Large intestine (tissue), 3 donors: ENCODE measurements at regions not wholly inside any gene's neighbourhood (a gene's known extent, or its start where the extent isn't known, plus 50 kb on each side); places are given as distances from the start of the nearest gene placed in this dataset.
"Not testable (repeated sequence)": the region's sequence is repeated elsewhere in the genome, so short reads cannot be mapped to it uniquely, and the experiment has no call there.

Experiments used
- DNase-seq, 2 donors: peaks; one replicate each; pipeline versions ENCODE4 v3.0.0 to v3.0.0-alpha.2; 2013
- H3K27ac ChIP-seq: one replicate; pipeline ENCODE4 v1.5.1; 2013; ENCODE audit warnings: low read length
- H3K27me3 ChIP-seq: 2 replicates; pipeline ENCODE4 v1.6.1; 2013; ENCODE audit warnings: low read length; ENCODE audit not compliant: control insufficient read depth, insufficient read depth
- H3K36me3 ChIP-seq: 2 replicates; pipeline ENCODE4 v1.6.1; 2013; ENCODE audit warnings: low read length; ENCODE audit not compliant: control insufficient read depth, insufficient read depth
- H3K4me1 ChIP-seq: one replicate; pipeline ENCODE4 v1.6.1; 2013; ENCODE audit warnings: low read length; ENCODE audit not compliant: control insufficient read depth, insufficient read depth
- H3K4me3 ChIP-seq: one replicate; pipeline ENCODE4 v1.5.1; 2013; ENCODE audit warnings: low read length
- H3K9me3 ChIP-seq: one replicate; pipeline ENCODE4 v1.6.1; 2013; ENCODE audit warnings: mild to moderate bottlenecking, low read depth, low read length, moderate library complexity; ENCODE audit not compliant: control insufficient read depth
- WGBS: methylation state at CpG from one replicate; pipeline ENCODE4 v1.1.5; 2013; ENCODE audit warnings: low lambda C conversion rate; ENCODE audit not compliant: insufficient coverage; 5-methylcytosine and 5-hydroxymethylcytosine counted together

GRCh38 chrX:26789751-26790150 is 573.8 kb downstream of the MAGEB5 start:
- no peaks in the 10 kb centered on the region for H3K36me3 ChIP-seq
- DNase-seq = no peak
- no peaks in the 10 kb centered on the region for H3K27me3 ChIP-seq
- no peaks in the 10 kb centered on the region for H3K4me1 ChIP-seq
- H3K9me3 ChIP-seq = no peaks in the 10 kb centered on the region
- H3K4me3 ChIP-seq = no peak overlapping the region
- no peak overlapping the region for H3K27ac ChIP-seq

- no peaks in the 10 kb centered on the region for H3K27me3 ChIP-seq
- DNase-seq = no peak
- no peaks in the 10 kb centered on the region for H3K9me3 ChIP-seq
- WGBS = no CpG with 5 or more reads among the region's 1 CpG
- no peaks in the 10 kb centered on the region for H3K36me3 ChIP-seq
- H3K4me1 ChIP-seq = no peaks in the 10 kb centered on the region
- H3K27ac ChIP-seq = no peak overlapping the region
- no peak overlapping the region for H3K4me3 ChIP-seq
Measured at GRCh38 chrX:26788402-26788998, 572.5 kb downstream of the MAGEB5 start.

- DNase-seq = peak in 1 of 2 donors; percentile 1
- H3K4me3 ChIP-seq = no peak overlapping the region
- WGBS = no CpG with 5 or more reads among the region's 10 CpGs
Measured at GRCh38 chrX:26783512-26784225, 567.7 kb downstream of the MAGEB5 start.

GRCh38 chrX:26778320-26778888 is 562.4 kb downstream of the MAGEB5 start:
- Histone ChIP-seq H3K4me1 (no peaks in the 10 kb centered on the region), H3K27me3 (no peaks in the 10 kb centered on the region), H3K27ac (no peak overlapping the region), H3K36me3 (no peaks in the 10 kb centered on the region), H3K9me3 (no peaks in the 10 kb centered on the region), H3K4me3 (no peak overlapping the region)
- no peak for DNase-seq
- no CpG with 5 or more reads among the region's 3 CpGs for WGBS

More at GRCh38 chrX:26783512-26784225, 567.7 kb downstream of the MAGEB5 start:
- H3K27ac ChIP-seq = no peak overlapping the region
- no peaks in the 10 kb centered on the region for H3K36me3 ChIP-seq
- no peaks in the 10 kb centered on the region for H3K27me3 ChIP-seq
- no peaks in the 10 kb centered on the region for H3K9me3 ChIP-seq
- H3K4me1 ChIP-seq = no peaks in the 10 kb centered on the region

- no peak overlapping the region for H3K27ac ChIP-seq
- WGBS = no CpG with 5 or more reads among the region's 2 CpGs
- no peaks in the 10 kb centered on the region for H3K9me3 ChIP-seq
- H3K27me3 ChIP-seq = no peaks in the 10 kb centered on the region
- no peak overlapping the region for H3K4me3 ChIP-seq
- no peaks in the 10 kb centered on the region for H3K36me3 ChIP-seq
- no peaks in the 10 kb centered on the region for H3K4me1 ChIP-seq
- DNase-seq = no peak
Measured at GRCh38 chrX:26762253-26762652, 546.3 kb downstream of the MAGEB5 start.

- not testable (repeated sequence) for H3K4me3 ChIP-seq, H3K9me3 ChIP-seq, H3K27me3 ChIP-seq, DNase-seq, H3K4me1 ChIP-seq, H3K36me3 ChIP-seq, H3K27ac ChIP-seq
- WGBS = no CpG with 5 or more reads among the region's 13 CpGs
Measured at GRCh38 chrX:26755760-26756159, 539.8 kb downstream of the MAGEB5 start.

DNA sequence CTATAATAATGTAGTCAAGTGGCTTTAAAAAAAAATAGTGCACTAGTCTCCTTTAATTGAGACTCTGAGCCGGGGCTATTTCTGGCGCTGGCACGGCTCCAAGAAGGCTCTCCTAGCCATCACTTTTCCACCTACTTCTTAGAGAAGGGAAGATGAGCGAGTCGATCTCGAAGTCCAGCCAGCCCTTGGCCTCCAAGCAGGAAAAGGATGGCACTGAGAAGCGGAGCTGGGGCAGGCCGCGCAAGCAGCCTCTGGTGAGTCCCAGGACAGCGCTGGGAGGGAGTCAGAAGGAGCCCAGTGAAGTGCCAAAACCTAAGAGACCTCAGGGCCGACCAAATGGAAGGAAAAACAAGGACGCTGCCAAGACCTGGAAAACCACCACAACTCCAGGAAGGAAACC is 531.9 kb downstream of the MAGEB5 start:
- Histone ChIP-seq H3K4me1 (no peaks in the 10 kb centered on the region), H3K27ac (no peak overlapping the region)

DNA sequence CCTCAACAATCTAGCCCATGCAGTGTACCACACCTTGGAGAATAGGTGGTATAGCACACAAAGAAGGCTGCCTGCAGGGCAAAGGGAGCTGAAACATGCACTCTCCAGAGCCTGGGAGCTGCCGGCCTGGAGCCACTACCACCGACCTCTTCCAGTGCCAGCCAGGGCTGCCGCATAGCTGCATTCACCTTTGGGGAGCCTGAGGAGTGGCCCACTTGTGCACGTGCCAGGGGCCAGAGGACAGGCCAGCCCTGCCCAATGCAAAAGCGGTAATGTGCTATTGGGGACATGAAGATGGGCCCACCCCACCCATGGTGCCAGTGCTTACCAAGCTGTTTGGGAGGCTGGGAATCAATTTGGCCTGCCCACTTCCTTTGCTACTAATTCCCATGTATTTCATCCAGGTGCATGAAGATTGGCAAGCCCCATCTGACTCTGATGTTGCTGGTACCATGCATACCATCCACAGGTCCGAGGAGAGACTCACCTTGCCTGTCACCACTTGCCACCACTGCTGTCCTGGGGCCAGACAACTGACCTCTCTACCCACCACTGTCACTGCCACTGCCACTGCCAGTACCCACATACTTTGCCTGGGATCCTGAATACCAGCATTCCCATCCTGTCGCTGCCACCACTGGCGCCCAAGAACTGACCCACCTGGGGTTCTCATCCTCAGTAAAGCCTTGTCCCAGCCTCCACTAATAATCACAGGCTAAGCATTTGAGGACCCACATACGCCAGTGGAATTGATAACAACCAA is 506.9 kb downstream of the MAGEB5 start:
- no peaks in the 10 kb centered on the region for H3K9me3 ChIP-seq
- no peaks in the 10 kb centered on the region for H3K27me3 ChIP-seq
- DNase-seq = peak in 1 of 2 donors; percentile 2
- no CpG with 5 or more reads among the region's 9 CpGs for WGBS
- no peaks in the 10 kb centered on the region for H3K4me1 ChIP-seq
- H3K27ac ChIP-seq = no peak overlapping the region
- H3K36me3 ChIP-seq = no peaks in the 10 kb centered on the region
- no peak overlapping the region for H3K4me3 ChIP-seq

More for the DNA sequence above, 531.9 kb downstream of the MAGEB5 start:
- DNase-seq = no peak
- no peak overlapping the region for H3K4me3 ChIP-seq
- no peaks in the 10 kb centered on the region for H3K27me3 ChIP-seq
- H3K36me3 ChIP-seq = no peaks in the 10 kb centered on the region
- WGBS = no CpG with 5 or more reads among the region's 12 CpGs
- H3K9me3 ChIP-seq = no peaks in the 10 kb centered on the region

- Histone ChIP-seq H3K9me3 (no peaks in the 10 kb centered on the region), H3K27ac (no peak overlapping the region), H3K36me3 (no peaks in the 10 kb centered on the region), H3K27me3 (no peaks in the 10 kb centered on the region), H3K4me1 (no peaks in the 10 kb centered on the region), H3K4me3 (no peak overlapping the region)
- no peak for DNase-seq
- WGBS = no CpG with 5 or more reads among the region's 3 CpGs
Measured at GRCh38 chrX:26672571-26672970, 456.6 kb downstream of the MAGEB5 start.

GRCh38 chrX:26670521-26670920 is 454.6 kb downstream of the MAGEB5 start:
- Histone ChIP-seq H3K36me3 (no peaks in the 10 kb centered on the region), H3K27ac (no peak overlapping the region), H3K4me3 (no peak overlapping the region), H3K4me1 (no peaks in the 10 kb centered on the region), H3K27me3 (no peaks in the 10 kb centered on the region), H3K9me3 (no peaks in the 10 kb centered on the region)
- DNase-seq = no peak
- no CpG with 5 or more reads among the region's 1 CpG for WGBS
